ENCODE measurements at regions not wholly inside any gene's neighbourhood (a gene's known extent, or its start where the extent isn't known, plus 50 kb on each side); places are given as distances from the start of the nearest gene placed in this dataset.
"Not testable (repeated sequence)": the region's sequence is repeated elsewhere in the genome, so short reads cannot be mapped to it uniquely, and the experiment has no call there.

- no peaks in the 10 kb centered on the region for H3K27me3 ChIP-seq
- DNase-seq = no peak
- in situ Hi-C loops (cut with MboI; ENCODE audit: low sequenced_read_pairs in 4 of 4) = no loop called here
- no peaks in the 10 kb centered on the region for H3K4me1 ChIP-seq
- no peaks in the 10 kb centered on the region for H3K36me3 ChIP-seq
- no peak for ATAC-seq
- no peak overlapping the region for H3K4me3 ChIP-seq
- no peak overlapping the region for H3K27ac ChIP-seq
- TF ChIP-seq POLR2A (IDR thresholded peaks at IDR 0.05) (no peak), CTCF (IDR thresholded peaks at IDR 0.05 in 4 of 5, conservative IDR thresholded peaks at IDR 0.05 in 1 of 5) (peak in 1 of 5 experiments; percentile 28)
- intact Hi-C loops (cut with DNase I; ENCODE audit: low total_unique reads) = no loop called here
- no peaks in the 10 kb centered on the region for H3K9me3 ChIP-seq
Observed at GRCh38 chrX:96182366-96182765, 502.3 kb upstream of the DIAPH2 start.

- TF ChIP-seq CTCF (IDR thresholded peaks at IDR 0.05 in 4 of 5, conservative IDR thresholded peaks at IDR 0.05 in 1 of 5) (no peak), POLR2A (IDR thresholded peaks at IDR 0.05) (no peak)
- H3K9me3 ChIP-seq = no peaks in the 10 kb centered on the region
- no peak overlapping the region for H3K4me3 ChIP-seq
- H3K27ac ChIP-seq = no peak overlapping the region
- H3K27me3 ChIP-seq = no peaks in the 10 kb centered on the region
- ATAC-seq (no peak), DNase-seq (no peak)
- H3K36me3 ChIP-seq = no peaks in the 10 kb centered on the region
- in situ Hi-C loops (cut with MboI; ENCODE audit: low sequenced_read_pairs in 4 of 4) (no loop called here), intact Hi-C loops (cut with DNase I; ENCODE audit: low total_unique reads) (no loop called here)
- no peaks in the 10 kb centered on the region for H3K4me1 ChIP-seq
Observed at GRCh38 chrX:96183391-96183790, 501.3 kb upstream of the DIAPH2 start.

DNA sequence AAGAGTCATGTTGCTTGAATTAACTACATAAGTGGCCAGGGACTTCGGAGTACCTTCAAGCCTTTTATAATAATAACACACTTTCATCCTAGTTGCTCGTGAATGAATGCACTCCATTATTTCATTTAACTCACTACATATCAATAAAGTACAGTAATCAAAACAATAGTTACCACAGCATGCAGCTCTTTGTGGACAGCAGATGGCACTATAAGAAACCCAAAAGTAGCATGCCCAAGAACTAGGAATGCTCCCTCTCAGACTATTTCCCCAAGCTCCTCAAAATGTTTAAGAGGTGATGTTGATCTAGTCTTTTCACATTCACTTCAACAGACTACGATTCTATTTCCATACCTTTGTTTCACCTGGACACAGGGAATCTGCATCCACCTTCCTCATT is 500.8 kb upstream of the DIAPH2 start:
- Histone ChIP-seq H3K36me3 (no peaks in the 10 kb centered on the region), H3K9me3 (no peaks in the 10 kb centered on the region), H3K27me3 (no peaks in the 10 kb centered on the region), H3K4me1 (no peaks in the 10 kb centered on the region), H3K27ac (no peak overlapping the region), H3K4me3 (no peak overlapping the region)
- ATAC-seq = no peak
- intact Hi-C loops (cut with DNase I; ENCODE audit: low total_unique reads) (no loop called here), in situ Hi-C loops (cut with MboI; ENCODE audit: low sequenced_read_pairs in 4 of 4) (no loop called here)
- DNase-seq = no peak
- TF ChIP-seq CTCF (IDR thresholded peaks at IDR 0.05 in 4 of 5, conservative IDR thresholded peaks at IDR 0.05 in 1 of 5) (peak in 1 of 5 experiments; percentile 31), POLR2A (IDR thresholded peaks at IDR 0.05) (no peak)

- Histone ChIP-seq H3K4me3 (no peak overlapping the region), H3K27ac (no peak overlapping the region), H3K27me3 (no peaks in the 10 kb centered on the region), H3K4me1 (no peaks in the 10 kb centered on the region), H3K36me3 (no peaks in the 10 kb centered on the region), H3K9me3 (no peaks in the 10 kb centered on the region)
- DNase-seq = no peak
- in situ Hi-C loops (cut with MboI; ENCODE audit: low sequenced_read_pairs in 4 of 4) = no loop called here
- intact Hi-C loops (cut with DNase I; ENCODE audit: low total_unique reads) = no loop called here
- TF ChIP-seq CTCF (IDR thresholded peaks at IDR 0.05 in 4 of 5, conservative IDR thresholded peaks at IDR 0.05 in 1 of 5) = no peak
- TF ChIP-seq POLR2A (IDR thresholded peaks at IDR 0.05) = no peak
- ATAC-seq = no peak
Observed at GRCh38 chrX:96204928-96205327, 479.7 kb upstream of the DIAPH2 start.

GRCh38 chrX:96211953-96212352 is 472.7 kb upstream of the DIAPH2 start:
- DNase-seq (no peak), ATAC-seq (no peak)
- no peak overlapping the region for H3K27ac ChIP-seq
- in situ Hi-C loops (cut with MboI; ENCODE audit: low sequenced_read_pairs in 4 of 4) = no loop called here
- intact Hi-C loops (cut with DNase I; ENCODE audit: low total_unique reads) = no loop called here
- no peak for TF ChIP-seq CTCF (IDR thresholded peaks at IDR 0.05 in 4 of 5, conservative IDR thresholded peaks at IDR 0.05 in 1 of 5)
- no peak for TF ChIP-seq POLR2A (IDR thresholded peaks at IDR 0.05)
- no peaks in the 10 kb centered on the region for H3K27me3 ChIP-seq
- H3K36me3 ChIP-seq = no peaks in the 10 kb centered on the region
- no peak overlapping the region for H3K4me3 ChIP-seq
- no peaks in the 10 kb centered on the region for H3K9me3 ChIP-seq
- no peaks in the 10 kb centered on the region for H3K4me1 ChIP-seq

GRCh38 chrX:96214681-96215080 is 470.0 kb upstream of the DIAPH2 start:
- H3K27me3 ChIP-seq; DNase-seq; H3K4me3 ChIP-seq; H3K36me3 ChIP-seq; ATAC-seq; H3K9me3 ChIP-seq; in situ Hi-C loops (cut with MboI; ENCODE audit: low sequenced_read_pairs in 4 of 4); H3K27ac ChIP-seq; intact Hi-C loops (cut with DNase I; ENCODE audit: low total_unique reads); H3K4me1 ChIP-seq: not testable (repeated sequence)
